ENCODE measurements at regions not wholly inside any gene's neighbourhood (a gene's known extent, or its start where the extent isn't known, plus 50 kb on each side); places are given as distances from the start of the nearest gene placed in this dataset.

DNA sequence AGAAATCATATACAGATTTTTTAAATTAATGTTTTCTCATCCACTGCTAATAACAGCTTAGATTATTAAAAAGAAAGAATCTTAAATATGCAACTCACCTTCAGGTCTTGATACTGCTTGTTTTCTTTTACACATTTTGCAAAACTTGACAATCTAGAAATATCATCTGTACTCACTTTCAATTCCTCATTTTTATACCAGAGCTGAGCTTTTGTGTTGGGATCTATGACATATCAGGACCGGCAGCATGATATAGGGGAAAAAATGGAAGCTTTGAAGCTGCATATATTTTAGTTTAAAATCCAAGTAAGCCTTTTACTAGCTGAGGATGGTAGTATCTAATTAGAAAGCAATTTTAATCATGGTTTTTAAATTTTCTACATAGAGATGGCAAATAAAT, 75.7 kb upstream of the SMARCA2 start:
- TF ChIP-seq, protein P1, sequence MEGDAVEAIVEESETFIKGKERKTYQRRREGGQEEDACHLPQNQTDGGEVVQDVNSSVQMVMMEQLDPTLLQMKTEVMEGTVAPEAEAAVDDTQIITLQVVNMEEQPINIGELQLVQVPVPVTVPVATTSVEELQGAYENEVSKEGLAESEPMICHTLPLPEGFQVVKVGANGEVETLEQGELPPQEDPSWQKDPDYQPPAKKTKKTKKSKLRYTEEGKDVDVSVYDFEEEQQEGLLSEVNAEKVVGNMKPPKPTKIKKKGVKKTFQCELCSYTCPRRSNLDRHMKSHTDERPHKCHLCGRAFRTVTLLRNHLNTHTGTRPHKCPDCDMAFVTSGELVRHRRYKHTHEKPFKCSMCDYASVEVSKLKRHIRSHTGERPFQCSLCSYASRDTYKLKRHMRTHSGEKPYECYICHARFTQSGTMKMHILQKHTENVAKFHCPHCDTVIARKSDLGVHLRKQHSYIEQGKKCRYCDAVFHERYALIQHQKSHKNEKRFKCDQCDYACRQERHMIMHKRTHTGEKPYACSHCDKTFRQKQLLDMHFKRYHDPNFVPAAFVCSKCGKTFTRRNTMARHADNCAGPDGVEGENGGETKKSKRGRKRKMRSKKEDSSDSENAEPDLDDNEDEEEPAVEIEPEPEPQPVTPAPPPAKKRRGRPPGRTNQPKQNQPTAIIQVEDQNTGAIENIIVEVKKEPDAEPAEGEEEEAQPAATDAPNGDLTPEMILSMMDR (IDR thresholded peaks at IDR 0.05; ENCODE audit: borderline replicate concordance, extremely low read depth, low read length, poor library complexity, severe bottlenecking) = no peak
- no peak for TF ChIP-seq EZH2 (IDR thresholded peaks at IDR 0.05; ENCODE audit: borderline replicate concordance, low read depth, low read length, severe bottlenecking)

Data from DND-41 (cell line).